ENCODE measurements at regions not wholly inside any gene's neighbourhood (a gene's known extent, or its start where the extent isn't known, plus 50 kb on each side); places are given as distances from the start of the nearest gene placed in this dataset.
"Not testable (repeated sequence)": the region's sequence is repeated elsewhere in the genome, so short reads cannot be mapped to it uniquely, and the experiment has no call there.

GRCh38 chr2:105999211-105999989 lies 194.7 kb downstream of the UXS1 start:
- H3K4me1 ChIP-seq = no peaks in the 10 kb centered on the region
- no peak overlapping the region for H3K4me3 ChIP-seq
- no peaks in the 10 kb centered on the region for H3K9me3 ChIP-seq
- intact Hi-C loops (cut with DNase I; ENCODE audit: low total_unique reads) (no loop called here), in situ Hi-C loops (cut with MboI; ENCODE audit: low sequenced_read_pairs in 4 of 4) (no loop called here)
- no peaks in the 10 kb centered on the region for H3K27me3 ChIP-seq
- no peak for TF ChIP-seq POLR2A (IDR thresholded peaks at IDR 0.05)
- TF ChIP-seq CTCF (IDR thresholded peaks at IDR 0.05 in 4 of 5, conservative IDR thresholded peaks at IDR 0.05 in 1 of 5) = no peak
- ATAC-seq (no peak), DNase-seq (no peak)
- H3K36me3 ChIP-seq = no peaks in the 10 kb centered on the region
- peak overlapping the region in 1 of 4 donors; percentile 18 for H3K27ac ChIP-seq

- H3K4me1 ChIP-seq = no peaks in the 10 kb centered on the region
- ATAC-seq (no peak), DNase-seq (no peak)
- H3K27ac ChIP-seq = no peak overlapping the region
- no peaks in the 10 kb centered on the region for H3K36me3 ChIP-seq
- intact Hi-C loops (cut with DNase I; ENCODE audit: low total_unique reads) = no loop called here
- TF ChIP-seq CTCF (IDR thresholded peaks at IDR 0.05 in 4 of 5, conservative IDR thresholded peaks at IDR 0.05 in 1 of 5) = no peak
- TF ChIP-seq POLR2A (IDR thresholded peaks at IDR 0.05) = no peak
- no peaks in the 10 kb centered on the region for H3K9me3 ChIP-seq
- in situ Hi-C loops (cut with MboI; ENCODE audit: low sequenced_read_pairs in 4 of 4) = no loop called here
- no peak overlapping the region for H3K4me3 ChIP-seq
- H3K27me3 ChIP-seq = no peaks in the 10 kb centered on the region
Measured at GRCh38 chr2:105997711-105998110, 196.4 kb downstream of the UXS1 start.

GRCh38 chr2:105990624-105991023 lies 203.5 kb downstream of the UXS1 start:
- TF ChIP-seq POLR2A (IDR thresholded peaks at IDR 0.05) = no peak
- TF ChIP-seq CTCF (IDR thresholded peaks at IDR 0.05 in 4 of 5, conservative IDR thresholded peaks at IDR 0.05 in 1 of 5) = no peak
- Histone ChIP-seq H3K4me3 (no peak overlapping the region), H3K4me1 (no peaks in the 10 kb centered on the region), H3K9me3 (peaks cover 0 to 4% (median 0%) of the 10 kb centered on the region in 3 donors), H3K36me3 (no peaks in the 10 kb centered on the region), H3K27ac (no peak overlapping the region), H3K27me3 (no peaks in the 10 kb centered on the region)
- intact Hi-C loops (cut with DNase I; ENCODE audit: low total_unique reads) = no loop called here
- DNase-seq (no peak), ATAC-seq (no peak)
- in situ Hi-C loops (cut with MboI; ENCODE audit: low sequenced_read_pairs in 4 of 4) = no loop called here

GRCh38 chr2:105989803-105990202 lies 204.3 kb downstream of the UXS1 start:
- H3K27ac ChIP-seq; H3K9me3 ChIP-seq; DNase-seq; H3K27me3 ChIP-seq; H3K4me3 ChIP-seq; H3K36me3 ChIP-seq; in situ Hi-C loops (cut with MboI; ENCODE audit: low sequenced_read_pairs in 4 of 4); ATAC-seq; H3K4me1 ChIP-seq; intact Hi-C loops (cut with DNase I; ENCODE audit: low total_unique reads): not testable (repeated sequence)

GRCh38 chr2:105989070-105989469 lies 205.0 kb downstream of the UXS1 start:
- intact Hi-C loops (cut with DNase I; ENCODE audit: low total_unique reads) (no loop called here), in situ Hi-C loops (cut with MboI; ENCODE audit: low sequenced_read_pairs in 4 of 4) (no loop called here)
- peaks cover 0 to 4% (median 0%) of the 10 kb centered on the region in 3 donors for H3K9me3 ChIP-seq
- no peaks in the 10 kb centered on the region for H3K27me3 ChIP-seq
- no peak for TF ChIP-seq CTCF (IDR thresholded peaks at IDR 0.05 in 4 of 5, conservative IDR thresholded peaks at IDR 0.05 in 1 of 5)
- no peak for TF ChIP-seq POLR2A (IDR thresholded peaks at IDR 0.05)
- H3K4me3 ChIP-seq = no peak overlapping the region
- no peak overlapping the region for H3K27ac ChIP-seq
- DNase-seq = no peak
- H3K4me1 ChIP-seq = no peaks in the 10 kb centered on the region
- no peaks in the 10 kb centered on the region for H3K36me3 ChIP-seq
- no peak for ATAC-seq
